Prostate gland (tissue), 2 donors: ENCODE measurements at regions not wholly inside any gene's neighbourhood (a gene's known extent, or its start where the extent isn't known, plus 50 kb on each side); places are given as distances from the start of the nearest gene placed in this dataset.

Experiments used
- DNase-seq: peaks from one replicate; pipeline ENCODE4 v3.0.0-alpha.2; 2019; ENCODE audit warnings: low spot score
- H3K27ac ChIP-seq, 2 donors: fragments of 200-600 bp; sonication (generic); 2 replicates each; pipeline ENCODE4 v1.5.1; 2017 to 2019
- H3K27me3 ChIP-seq: fragments of 200-600 bp; sonication (generic); replicated peaks from 2 replicates; pipeline ENCODE4 v1.5.1; 2019; ENCODE audit not compliant: insufficient read depth
- H3K36me3 ChIP-seq, 2 donors: fragments of 200-600 bp; sonication (generic); 1 replicate in 1 of 2; 2 replicates in 1 of 2; pipeline versions ENCODE4 v1.5.1 to v1.8.1; 2017 to 2019
- H3K4me1 ChIP-seq: fragments of 200-600 bp; sonication (generic); replicated peaks from 2 replicates; pipeline ENCODE4 v1.5.1; 2019
- H3K4me3 ChIP-seq, 2 donors: fragments of 200-600 bp; sonication (generic); 2 replicates each; pipeline ENCODE4 v1.5.1; 2017 to 2019
- H3K9me3 ChIP-seq: fragments of 200-600 bp; sonication (generic); 2 replicates; pipeline ENCODE4 v1.5.1; 2017
- POLR2A ChIP-seq: fragments of 450-650 bp; IDR thresholded peaks from one replicate; pipeline ENCODE4 v1.6.1; 2016; ENCODE audit warnings: antibody characterized with exemption, mild to moderate bottlenecking
- POLR2AphosphoS5 ChIP-seq: sonication (generic); formaldehyde crosslinking; IDR thresholded peaks from one replicate; pipeline ENCODE4 v1.6.1; 2017; ENCODE audit warnings: antibody characterized with exemption
- WGBS: methylation state at CpG from one replicate; pipeline ENCODE4 v1.1.5; 2018; 5-methylcytosine and 5-hydroxymethylcytosine counted together
- intact Hi-C: fragments of 100-400 bp; cut with DNase I; formaldehyde crosslinking; loops from one replicate; pipeline ENCODE4 v1.14.2; 2022
- TF ChIP-seq, protein P1 (sequence below), 4 experiments: fragments of 200-600 bp in 2 of 4; fragments of 450-650 bp in 2 of 4; sonication (generic) in 2 of 4; IDR thresholded peaks; 1 replicate in 3 of 4; 2 replicates in 1 of 4; pipeline ENCODE4 v1.5.1; 2016 to 2019; ENCODE audit warnings: antibody characterized with exemption in 4 of 4, mild to moderate bottlenecking in 2 of 4, moderate library complexity in 2 of 4

GRCh38 chr10:35887685-35888084 is 245.6 kb upstream of the FZD8 start:
- Histone ChIP-seq H3K9me3 (no peaks in the 10 kb centered on the region), H3K36me3 (no peaks in the 10 kb centered on the region), H3K4me3 (no peak overlapping the region), H3K27ac (no peak overlapping the region), H3K4me1 (no peaks in the 10 kb centered on the region), H3K27me3 (peaks cover 6% of the 10 kb centered on the region)
- no peak for DNase-seq
- intact Hi-C loops = no loop called here
- no peak for TF ChIP-seq POLR2AphosphoS5
- TF ChIP-seq, protein P1, sequence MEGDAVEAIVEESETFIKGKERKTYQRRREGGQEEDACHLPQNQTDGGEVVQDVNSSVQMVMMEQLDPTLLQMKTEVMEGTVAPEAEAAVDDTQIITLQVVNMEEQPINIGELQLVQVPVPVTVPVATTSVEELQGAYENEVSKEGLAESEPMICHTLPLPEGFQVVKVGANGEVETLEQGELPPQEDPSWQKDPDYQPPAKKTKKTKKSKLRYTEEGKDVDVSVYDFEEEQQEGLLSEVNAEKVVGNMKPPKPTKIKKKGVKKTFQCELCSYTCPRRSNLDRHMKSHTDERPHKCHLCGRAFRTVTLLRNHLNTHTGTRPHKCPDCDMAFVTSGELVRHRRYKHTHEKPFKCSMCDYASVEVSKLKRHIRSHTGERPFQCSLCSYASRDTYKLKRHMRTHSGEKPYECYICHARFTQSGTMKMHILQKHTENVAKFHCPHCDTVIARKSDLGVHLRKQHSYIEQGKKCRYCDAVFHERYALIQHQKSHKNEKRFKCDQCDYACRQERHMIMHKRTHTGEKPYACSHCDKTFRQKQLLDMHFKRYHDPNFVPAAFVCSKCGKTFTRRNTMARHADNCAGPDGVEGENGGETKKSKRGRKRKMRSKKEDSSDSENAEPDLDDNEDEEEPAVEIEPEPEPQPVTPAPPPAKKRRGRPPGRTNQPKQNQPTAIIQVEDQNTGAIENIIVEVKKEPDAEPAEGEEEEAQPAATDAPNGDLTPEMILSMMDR (IDR thresholded peaks at IDR 0.05) = no peak
- TF ChIP-seq POLR2A = no peak
- WGBS = 46% methylated on average over 6 of the region's 6 CpGs

DNA sequence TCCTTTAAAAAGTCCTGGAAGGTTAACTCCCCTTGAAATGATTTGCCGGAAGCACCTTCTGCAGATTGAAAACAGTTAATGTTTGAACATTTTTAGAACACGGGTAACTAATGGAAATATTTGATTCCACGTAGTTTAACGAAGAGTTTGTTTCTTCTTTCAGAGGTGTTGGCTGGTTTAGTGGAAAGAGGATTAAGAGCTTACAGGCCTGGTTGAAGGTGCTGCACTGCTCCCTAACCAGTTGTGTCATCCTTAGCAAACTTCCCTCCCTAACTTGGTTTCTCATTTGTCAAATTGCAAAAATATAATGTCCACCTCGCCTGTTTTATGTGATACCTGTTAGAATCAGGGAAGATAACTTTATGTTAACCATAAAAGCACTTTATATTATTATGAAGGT is 243.0 kb upstream of the FZD8 start:
- H3K27me3 ChIP-seq = peaks cover 6% of the 10 kb centered on the region
- no peak overlapping the region for H3K27ac ChIP-seq
- H3K36me3 ChIP-seq = no peaks in the 10 kb centered on the region
- TF ChIP-seq POLR2A = no peak
- TF ChIP-seq POLR2AphosphoS5 = no peak
- TF ChIP-seq, protein P1 (IDR thresholded peaks at IDR 0.05) = no peak
- no peak for DNase-seq
- 71% methylated on average over 5 of the region's 5 CpGs for WGBS
- H3K9me3 ChIP-seq = no peaks in the 10 kb centered on the region
- H3K4me1 ChIP-seq = no peaks in the 10 kb centered on the region
- intact Hi-C loops = no loop called here
- no peak overlapping the region for H3K4me3 ChIP-seq

GRCh38 chr10:35884657-35885071 is 242.6 kb upstream of the FZD8 start:
- TF ChIP-seq, protein P1 (IDR thresholded peaks at IDR 0.05) = no peak
- no peak for TF ChIP-seq POLR2AphosphoS5
- TF ChIP-seq POLR2A = no peak
- H3K27me3 ChIP-seq = peaks cover 6% of the 10 kb centered on the region
- no peaks in the 10 kb centered on the region for H3K36me3 ChIP-seq
- no peak for DNase-seq
- H3K4me1 ChIP-seq = no peaks in the 10 kb centered on the region
- no peak overlapping the region for H3K27ac ChIP-seq
- intact Hi-C loops = no loop called here
- H3K4me3 ChIP-seq = no peak overlapping the region
- 52% methylated on average over 9 of the region's 9 CpGs for WGBS
- no peaks in the 10 kb centered on the region for H3K9me3 ChIP-seq

GRCh38 chr10:35882422-35883150 is 240.5 kb upstream of the FZD8 start:
- no peak for TF ChIP-seq POLR2A
- TF ChIP-seq, protein P1 (IDR thresholded peaks at IDR 0.05) = no peak
- no peak for TF ChIP-seq POLR2AphosphoS5
- 77% methylated on average over 9 of the region's 9 CpGs for WGBS

GRCh38 chr10:35881320-35881719 is 239.2 kb upstream of the FZD8 start:
- H3K9me3 ChIP-seq = no peaks in the 10 kb centered on the region
- TF ChIP-seq, protein P1 (IDR thresholded peaks at IDR 0.05) = no peak
- TF ChIP-seq POLR2AphosphoS5 (no peak), POLR2A (no peak)
- WGBS = 97% methylated on average over 2 of the region's 2 CpGs
- no peak overlapping the region for H3K27ac ChIP-seq
- intact Hi-C loops = no loop called here
- no peak overlapping the region for H3K4me3 ChIP-seq
- H3K4me1 ChIP-seq = no peaks in the 10 kb centered on the region
- DNase-seq = no peak
- no peaks in the 10 kb centered on the region for H3K36me3 ChIP-seq
- H3K27me3 ChIP-seq = peaks cover 6% of the 10 kb centered on the region

More at GRCh38 chr10:35882422-35883150, 240.5 kb upstream of the FZD8 start:
- Histone ChIP-seq H3K27me3 (peaks cover 6% of the 10 kb centered on the region), H3K9me3 (no peaks in the 10 kb centered on the region), H3K4me1 (no peaks in the 10 kb centered on the region), H3K36me3 (no peaks in the 10 kb centered on the region), H3K27ac (no peak overlapping the region), H3K4me3 (no peak overlapping the region)
- no peak for DNase-seq
- intact Hi-C loops = no loop called here
